ENCODE measurements at regions not wholly inside any gene's neighbourhood (a gene's known extent, or its start where the extent isn't known, plus 50 kb on each side); places are given as distances from the start of the nearest gene placed in this dataset.
"Not testable (repeated sequence)": the region's sequence is repeated elsewhere in the genome, so short reads cannot be mapped to it uniquely, and the experiment has no call there.

DNA sequence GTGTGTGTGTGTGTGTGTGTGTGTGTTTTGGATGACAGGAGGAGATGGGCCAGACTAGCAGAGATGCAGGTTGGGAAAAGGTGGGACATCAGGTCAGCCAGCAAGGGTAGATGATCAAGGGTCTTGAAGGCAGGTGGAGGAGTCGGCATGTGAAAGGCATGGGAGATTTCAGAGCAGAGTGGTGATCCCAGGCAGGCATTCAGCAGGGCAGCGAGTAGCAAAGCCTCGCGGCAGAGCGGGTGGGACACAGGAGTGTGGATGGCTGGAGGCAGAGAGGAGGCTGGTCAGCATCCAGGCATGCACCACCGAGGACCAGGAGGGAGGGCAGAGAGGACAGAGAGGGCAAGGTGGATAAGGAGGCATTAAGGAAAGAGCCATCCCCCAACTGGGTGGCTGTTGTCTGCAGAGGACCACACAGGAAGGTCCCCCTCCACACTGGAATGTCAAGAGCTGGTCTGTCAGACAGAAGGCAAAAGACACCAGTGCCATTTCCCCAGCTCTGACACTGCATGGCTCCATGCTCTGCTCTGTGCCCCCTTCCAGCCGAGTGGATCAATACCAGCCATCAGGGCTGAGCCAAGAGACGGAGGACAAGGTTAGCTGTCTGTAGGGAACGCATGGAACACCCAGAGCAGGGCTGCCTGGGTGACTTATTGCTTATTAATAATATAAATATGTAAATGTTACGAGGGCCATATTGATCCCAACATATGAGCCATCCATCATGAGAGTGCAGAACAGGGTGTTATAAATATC is 74.8 kb upstream of the RPL38 start:
- H3K4me1 Mint-ChIP-seq (ENCODE audit: low read depth) = no peaks in the 10 kb centered on the region

GRCh38 chr17:74129800-74130199 is 73.7 kb upstream of the RPL38 start:
- H3K4me1 Mint-ChIP-seq (ENCODE audit: low read depth); H3K36me3 ChIP-seq (ENCODE audit: insufficient read depth, low read length); H3K27ac Mint-ChIP-seq; H3K9me3 ChIP-seq (ENCODE audit: control insufficient read depth in 1 of 2, insufficient read depth in 1 of 2, low read length in 2 of 2); H3K27me3 ChIP-seq (ENCODE audit: control insufficient read depth in 1 of 2, insufficient read depth in 2 of 2, low read length in 2 of 2); H3K9me3 Mint-ChIP-seq; intact Hi-C loops (cut with DNase I, micrococcal nuclease); CTCF ChIA-PET; H3K36me3 Mint-ChIP-seq (ENCODE audit: low read depth); DNase-seq; H3K4me3 Mint-ChIP-seq; H3K4me1 ChIP-seq (ENCODE audit: insufficient read depth, low read length); H3K27ac ChIP-seq (ENCODE audit: low read depth in 1 of 2, low read length in 2 of 2); ATAC-seq (ENCODE audit: poor library complexity); H3K4me3 ChIP-seq (ENCODE audit: low read length); POLR2A ChIA-PET: not testable (repeated sequence)
- H3K27me3 Mint-ChIP-seq = peaks cover 82% of the 10 kb centered on the region

More for the DNA sequence above, 74.8 kb upstream of the RPL38 start:
- H3K27me3 Mint-ChIP-seq = peaks cover 75% of the 10 kb centered on the region
- no peaks in the 10 kb centered on the region for H3K9me3 Mint-ChIP-seq
- Histone ChIP-seq H3K4me1 (ENCODE audit: insufficient read depth, low read length) (no peaks in the 10 kb centered on the region), H3K36me3 (ENCODE audit: insufficient read depth, low read length) (no peaks in the 10 kb centered on the region), H3K9me3 (ENCODE audit: control insufficient read depth in 1 of 2, insufficient read depth in 1 of 2, low read length in 2 of 2) (peaks cover 0 to 4% of the 10 kb centered on the region in 2 experiments), H3K4me3 (ENCODE audit: low read length) (no peak overlapping the region), H3K27me3 (ENCODE audit: control insufficient read depth in 1 of 2, insufficient read depth in 2 of 2, low read length in 2 of 2) (peaks cover 0 to 7% of the 10 kb centered on the region in 2 experiments), H3K27ac (ENCODE audit: low read depth in 1 of 2, low read length in 2 of 2) (no peak overlapping the region)
- POLR2A ChIA-PET = no interaction called here
- CTCF ChIA-PET = no interaction called here
- no peak for TF ChIP-seq CTCF (IDR thresholded peaks at IDR 0.05)
- no peak overlapping the region for H3K4me3 Mint-ChIP-seq
- intact Hi-C loops (cut with DNase I, micrococcal nuclease) = no loop called here
- no peaks in the 10 kb centered on the region for H3K36me3 Mint-ChIP-seq (ENCODE audit: low read depth)
- DNase-seq = no peak
- no peak for ATAC-seq (ENCODE audit: poor library complexity)
- no peak overlapping the region for H3K27ac Mint-ChIP-seq

- no peak overlapping the region for H3K4me3 ChIP-seq (ENCODE audit: low read length)
- H3K36me3 Mint-ChIP-seq (ENCODE audit: low read depth) = no peaks in the 10 kb centered on the region
- no peak overlapping the region for H3K27ac ChIP-seq (ENCODE audit: low read depth in 1 of 2, low read length in 2 of 2)
- H3K4me1 Mint-ChIP-seq (ENCODE audit: low read depth) = no peaks in the 10 kb centered on the region
- ATAC-seq (ENCODE audit: poor library complexity) (no peak), DNase-seq (no peak)
- no peak overlapping the region for H3K27ac Mint-ChIP-seq
- peaks cover 0 to 4% of the 10 kb centered on the region in 2 experiments for H3K9me3 ChIP-seq (ENCODE audit: control insufficient read depth in 1 of 2, insufficient read depth in 1 of 2, low read length in 2 of 2)
- H3K36me3 ChIP-seq (ENCODE audit: insufficient read depth, low read length) = no peaks in the 10 kb centered on the region
- ChIA-PET CTCF (no interaction called here), POLR2A (no interaction called here)
- H3K27me3 Mint-ChIP-seq = peaks cover 82% of the 10 kb centered on the region
- no peaks in the 10 kb centered on the region for H3K9me3 Mint-ChIP-seq
- no peak overlapping the region for H3K4me3 Mint-ChIP-seq
- intact Hi-C loops (cut with DNase I, micrococcal nuclease) = no loop called here
- H3K27me3 ChIP-seq (ENCODE audit: control insufficient read depth in 1 of 2, insufficient read depth in 2 of 2, low read length in 2 of 2) = peaks cover 0 to 7% of the 10 kb centered on the region in 2 experiments
- TF ChIP-seq CTCF (IDR thresholded peaks at IDR 0.05) = no peak
- no peaks in the 10 kb centered on the region for H3K4me1 ChIP-seq (ENCODE audit: insufficient read depth, low read length)
Measured at GRCh38 chr17:74130276-74130675, 73.2 kb upstream of the RPL38 start.

GRCh38 chr17:74130841-74131240 is 72.6 kb upstream of the RPL38 start:
- Histone ChIP-seq H3K27me3 (ENCODE audit: control insufficient read depth in 1 of 2, insufficient read depth in 2 of 2, low read length in 2 of 2) (peaks cover 3 to 7% of the 10 kb centered on the region in 2 experiments), H3K36me3 (ENCODE audit: insufficient read depth, low read length) (no peaks in the 10 kb centered on the region), H3K4me1 (ENCODE audit: insufficient read depth, low read length) (no peaks in the 10 kb centered on the region), H3K4me3 (ENCODE audit: low read length) (no peak overlapping the region), H3K27ac (ENCODE audit: low read depth in 1 of 2, low read length in 2 of 2) (no peak overlapping the region), H3K9me3 (ENCODE audit: control insufficient read depth in 1 of 2, insufficient read depth in 1 of 2, low read length in 2 of 2) (peaks cover 0 to 4% of the 10 kb centered on the region in 2 experiments)
- no peak overlapping the region for H3K4me3 Mint-ChIP-seq
- no peaks in the 10 kb centered on the region for H3K9me3 Mint-ChIP-seq
- intact Hi-C loops (cut with DNase I, micrococcal nuclease) = no loop called here
- POLR2A ChIA-PET = no interaction called here
- H3K4me1 Mint-ChIP-seq (ENCODE audit: low read depth) = no peaks in the 10 kb centered on the region
- DNase-seq (no peak), ATAC-seq (ENCODE audit: poor library complexity) (no peak)
- H3K36me3 Mint-ChIP-seq (ENCODE audit: low read depth) = no peaks in the 10 kb centered on the region
- peaks cover 77% of the 10 kb centered on the region for H3K27me3 Mint-ChIP-seq
- CTCF ChIA-PET = no interaction called here
- no peak for TF ChIP-seq CTCF (IDR thresholded peaks at IDR 0.05)
- H3K27ac Mint-ChIP-seq = no peak overlapping the region

All from CD4-positive, alpha-beta T cell (primary cell).